ENCODE measurements at regions not wholly inside any gene's neighbourhood (a gene's known extent, or its start where the extent isn't known, plus 50 kb on each side); places are given as distances from the start of the nearest gene placed in this dataset.

DNA sequence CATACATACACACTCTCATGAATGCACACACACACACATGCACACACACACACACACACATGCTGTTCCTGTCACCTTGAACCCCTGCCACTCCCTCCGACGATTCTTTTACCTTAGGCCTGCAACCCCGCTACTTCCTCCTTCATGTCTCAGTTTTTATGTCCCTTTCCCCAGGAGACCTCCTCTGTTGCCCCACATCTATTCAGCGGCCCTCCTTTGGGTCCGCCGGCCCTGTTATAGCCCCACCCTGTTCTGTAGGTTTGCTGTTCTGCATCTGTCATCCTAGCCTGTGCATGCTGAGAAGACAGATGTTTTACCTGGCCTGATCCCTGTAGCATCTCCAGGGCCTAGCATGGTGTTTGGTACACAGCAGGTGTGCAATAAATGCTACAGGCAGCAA, 161.6 kb upstream of the PCBD1 start:
- no peak for DNase-seq

DNA sequence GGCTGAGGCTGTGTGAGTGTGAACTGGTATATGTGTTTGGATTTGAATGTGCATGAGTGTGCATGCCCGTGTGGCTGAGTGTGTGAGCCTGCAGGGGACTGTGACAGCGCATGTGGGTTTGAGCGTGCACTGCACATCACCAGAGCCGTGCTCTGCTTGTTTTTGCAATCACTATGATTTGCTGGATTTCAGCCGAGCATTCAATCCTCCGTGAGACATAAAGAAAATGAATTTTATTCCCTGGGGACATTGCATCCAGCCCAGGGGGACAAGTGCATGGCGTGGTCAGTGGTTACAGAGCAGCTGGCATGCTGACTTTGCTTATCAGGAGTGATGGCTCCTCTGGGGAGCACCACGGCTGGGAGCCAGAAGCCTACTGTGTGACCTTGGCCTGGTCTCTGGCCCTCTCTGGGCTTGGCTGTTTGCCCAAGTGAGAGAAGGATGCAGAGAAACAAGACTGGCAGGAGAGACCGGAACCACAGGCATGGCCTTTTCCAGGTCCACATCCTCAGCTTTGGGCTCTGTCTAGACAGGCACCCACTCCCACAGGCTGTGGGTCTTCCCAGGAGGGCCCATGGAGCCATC, 160.2 kb upstream of the UNC5B start:
- DNase-seq = no peak

GRCh38 chr10:71052708-71053107, 159.7 kb upstream of the UNC5B start:
- DNase-seq = no peak

DNA sequence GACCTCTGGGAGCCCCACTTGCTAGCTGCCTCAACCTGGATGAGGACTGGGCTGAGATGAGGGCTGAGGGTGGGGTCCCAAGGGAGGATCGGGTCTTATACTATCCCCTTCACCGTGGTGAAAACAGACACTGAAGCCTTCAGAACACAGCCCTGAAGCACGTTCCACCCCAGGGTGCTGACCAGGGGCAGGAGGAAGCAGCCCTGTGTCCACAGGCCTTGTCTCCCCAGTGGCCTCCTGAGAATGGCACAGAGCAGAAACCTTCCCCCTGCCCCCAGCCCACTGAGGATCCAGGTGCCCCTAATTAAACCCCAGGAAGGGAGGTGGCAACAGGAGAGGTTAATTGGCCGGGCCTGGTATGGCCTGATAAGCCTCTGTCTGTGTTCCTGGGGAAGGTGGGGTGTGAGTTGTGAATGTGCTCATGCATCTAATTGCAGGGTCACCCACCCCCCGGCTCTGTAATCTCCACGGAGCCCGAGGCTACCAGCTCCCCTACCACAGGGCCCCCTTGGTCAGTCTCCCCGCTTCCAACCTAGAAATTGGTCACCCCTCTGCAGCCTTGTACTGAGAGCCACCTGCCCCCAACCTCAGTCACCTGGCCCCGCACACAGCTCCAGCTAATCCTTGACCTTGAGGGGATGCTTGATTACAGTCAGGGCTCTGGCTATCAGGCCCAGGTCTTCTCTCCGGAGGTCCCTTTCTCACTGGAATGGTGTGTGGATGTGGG, 159.0 kb upstream of the UNC5B start:
- no peak for DNase-seq

DNA sequence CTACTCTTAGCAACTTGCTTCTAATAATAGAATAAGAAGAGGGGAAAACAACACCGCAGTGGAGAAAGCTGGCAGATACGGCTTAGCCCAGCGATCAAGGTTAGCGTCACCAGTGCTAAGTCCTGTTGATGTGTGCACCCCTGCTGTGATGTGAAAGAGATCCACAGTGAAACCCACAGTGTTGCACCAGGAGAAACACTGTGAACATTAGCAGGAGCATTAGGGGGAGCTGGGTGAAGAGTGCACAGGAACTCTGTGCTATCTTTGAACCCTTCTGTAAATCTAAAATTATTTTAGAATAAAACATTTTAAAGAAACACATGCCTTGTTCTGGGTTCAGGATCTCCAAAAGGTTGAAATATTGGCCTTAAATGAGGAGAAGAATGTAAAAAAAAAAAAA, 154.1 kb upstream of the UNC5B start:
- DNase-seq = no peak

DNA sequence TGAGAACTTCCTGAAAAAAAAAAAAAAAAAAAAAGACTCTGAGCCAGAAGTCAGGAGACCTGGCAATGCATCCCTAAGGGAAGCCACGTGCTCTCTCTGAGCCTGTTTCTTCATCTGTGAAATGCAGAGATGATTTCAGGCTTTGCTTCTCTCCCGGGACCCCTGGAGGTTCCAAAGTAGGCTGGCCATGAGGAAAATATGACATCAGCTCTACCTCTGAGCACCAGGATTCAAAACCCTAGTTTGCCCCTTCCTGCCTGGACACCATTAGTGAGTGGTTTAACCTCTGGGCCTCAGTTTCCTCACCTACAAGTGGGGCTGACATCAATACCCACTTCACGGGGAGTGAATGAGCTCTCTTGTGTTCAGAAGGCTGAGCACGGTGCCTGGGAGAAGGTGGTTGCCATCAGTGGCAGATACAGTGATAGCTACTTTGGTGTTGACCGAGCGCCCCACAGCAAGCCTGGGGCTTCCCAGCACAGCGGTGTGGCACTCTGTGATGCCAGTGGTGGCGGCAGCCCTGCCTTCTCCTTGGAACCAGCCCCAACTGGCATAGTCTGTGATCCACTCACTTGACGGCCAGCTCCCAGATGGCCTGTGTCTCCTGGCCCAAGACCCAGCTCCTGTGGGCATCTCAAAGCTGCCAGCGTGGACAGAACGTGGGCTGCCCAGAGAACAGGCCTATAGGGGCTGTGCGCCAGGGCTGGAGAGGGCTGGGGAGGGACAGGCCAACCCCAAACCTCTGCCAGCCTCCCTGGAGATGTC, 153.1 kb upstream of the UNC5B start:
- no peak for DNase-seq

DNA sequence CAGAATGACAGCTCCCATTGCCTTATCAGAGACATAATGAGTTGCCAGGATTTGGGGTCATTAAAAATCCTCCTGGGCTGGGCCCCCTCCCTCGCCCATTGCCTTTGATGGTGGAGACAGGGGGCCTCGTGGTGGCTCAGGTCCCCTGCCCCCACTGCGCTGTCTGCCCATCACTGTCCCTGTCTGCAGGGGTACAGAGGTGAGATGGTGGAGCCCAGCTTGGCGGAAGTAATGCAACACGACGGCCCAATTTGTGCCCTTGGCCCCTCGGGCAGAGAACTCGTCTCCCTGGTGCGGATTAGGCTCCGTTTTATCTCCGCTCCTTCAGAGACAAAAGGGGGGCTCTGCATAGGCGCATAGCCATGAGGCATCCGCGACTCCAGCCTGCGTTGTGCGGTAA, 152.4 kb upstream of the UNC5B start:
- DNase-seq = no peak

GRCh38 chr10:71060476-71061426, 151.6 kb upstream of the UNC5B start:
- no peak for DNase-seq

DNA sequence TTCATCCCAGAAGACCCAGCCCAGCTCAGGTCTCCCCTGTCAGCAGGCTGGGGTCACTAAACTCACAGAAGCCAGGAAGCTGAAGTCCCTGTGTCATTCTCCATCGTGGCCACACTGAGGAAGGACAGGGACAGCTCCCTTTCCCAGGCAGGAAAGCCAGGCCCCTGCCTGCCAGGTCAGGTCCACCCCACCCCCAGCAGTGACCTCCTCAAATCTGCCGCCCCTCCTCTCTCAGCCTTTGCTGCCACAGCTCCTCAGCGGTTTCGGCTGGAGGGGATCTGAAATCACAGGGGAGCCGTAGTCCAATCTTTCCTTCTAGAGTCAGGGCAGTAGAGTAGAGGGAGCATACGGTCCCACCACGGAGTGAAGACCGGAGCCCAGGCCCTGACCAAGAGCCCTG, 150.9 kb upstream of the UNC5B start:
- DNase-seq = no peak

DNA sequence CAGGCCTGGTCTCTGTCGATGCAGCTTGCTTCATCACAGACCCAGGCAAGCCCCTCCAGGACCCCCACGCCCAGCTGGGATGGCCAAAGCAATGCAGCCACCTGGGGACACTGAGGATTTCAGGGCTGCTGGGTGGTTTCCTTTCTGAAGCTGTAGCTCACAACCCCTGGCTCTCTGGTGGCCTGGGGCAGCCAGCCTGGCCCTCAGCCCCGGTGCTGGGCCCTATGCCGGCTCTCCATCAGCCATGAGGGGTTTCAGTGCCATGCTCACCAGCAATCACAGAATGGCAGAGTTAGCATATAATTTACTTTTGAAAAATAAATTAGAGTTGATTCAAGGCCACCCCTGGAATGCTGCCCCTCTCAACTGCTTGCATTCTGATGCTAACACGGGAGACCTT, 150.2 kb upstream of the UNC5B start:
- DNase-seq = no peak

GRCh38 chr10:71063401-71063800, 149.0 kb upstream of the UNC5B start:
- no peak for DNase-seq

- DNase-seq = no peak
Measured at GRCh38 chr10:71064413-71065118, 147.8 kb upstream of the UNC5B start.

- no peak for DNase-seq
Measured at GRCh38 chr10:71065659-71066058, 146.7 kb upstream of the UNC5B start.

DNA sequence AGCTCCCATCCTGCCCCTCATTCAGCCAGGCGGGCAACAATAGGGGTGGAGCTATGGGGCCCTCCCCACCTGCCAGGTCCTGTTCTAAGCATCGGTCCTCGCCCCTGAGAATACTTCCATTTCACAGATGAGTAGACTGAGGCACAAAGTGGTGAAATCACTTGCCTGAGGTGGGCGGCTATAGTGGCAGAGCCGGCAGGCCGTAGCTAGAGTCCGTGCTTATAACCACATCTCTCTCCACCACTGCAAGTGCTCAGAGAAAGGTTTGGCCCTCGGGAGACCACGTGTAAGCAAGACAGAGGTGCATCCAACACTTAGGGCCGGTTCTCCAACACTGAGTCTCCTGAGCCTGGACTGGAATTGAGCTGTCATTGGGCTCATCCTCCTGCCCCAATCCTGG, 145.8 kb upstream of the UNC5B start:
- DNase-seq = no peak

GRCh38 chr10:71067098-71067740, 145.2 kb upstream of the UNC5B start:
- DNase-seq = no peak

- no peak for DNase-seq
Measured at GRCh38 chr10:71068861-71069271, 143.5 kb upstream of the UNC5B start.

DNA sequence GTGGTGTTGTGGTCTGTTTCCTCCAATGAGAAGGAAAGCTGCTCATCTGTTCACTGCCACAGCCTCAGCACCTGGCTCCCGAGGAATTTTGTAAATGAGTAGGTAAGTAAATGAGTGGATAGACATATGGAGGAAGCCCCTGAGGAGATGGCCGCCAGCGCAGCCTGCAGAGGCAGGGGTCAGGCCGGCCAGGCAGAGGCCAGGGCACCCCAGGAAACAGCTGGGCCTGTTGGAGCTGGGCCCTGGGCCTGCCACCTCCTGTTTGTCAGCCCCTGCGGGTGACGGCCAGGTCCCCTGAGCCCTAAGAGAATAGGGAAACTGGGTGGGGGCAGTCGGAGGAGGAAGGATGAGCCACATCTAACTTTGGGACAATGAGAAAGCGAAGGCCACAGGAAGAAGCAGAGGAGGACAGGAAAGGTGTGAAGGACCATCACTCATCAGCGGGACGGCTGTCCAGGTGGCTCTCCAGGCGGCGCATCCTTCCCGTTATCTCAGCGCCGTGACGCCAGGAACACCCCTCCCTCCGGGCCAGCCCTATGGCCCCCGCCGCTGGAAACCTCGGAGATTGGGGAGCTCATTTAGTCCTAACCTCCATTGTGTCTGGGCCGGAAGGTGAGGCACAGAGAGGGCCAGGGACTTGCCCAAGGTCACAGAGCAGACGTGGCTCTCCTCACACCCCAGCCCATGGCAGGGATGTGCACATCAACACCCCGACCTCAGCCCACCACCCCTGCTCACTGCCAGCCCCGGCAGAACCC, 142.3 kb upstream of the UNC5B start:
- DNase-seq = no peak

DNA sequence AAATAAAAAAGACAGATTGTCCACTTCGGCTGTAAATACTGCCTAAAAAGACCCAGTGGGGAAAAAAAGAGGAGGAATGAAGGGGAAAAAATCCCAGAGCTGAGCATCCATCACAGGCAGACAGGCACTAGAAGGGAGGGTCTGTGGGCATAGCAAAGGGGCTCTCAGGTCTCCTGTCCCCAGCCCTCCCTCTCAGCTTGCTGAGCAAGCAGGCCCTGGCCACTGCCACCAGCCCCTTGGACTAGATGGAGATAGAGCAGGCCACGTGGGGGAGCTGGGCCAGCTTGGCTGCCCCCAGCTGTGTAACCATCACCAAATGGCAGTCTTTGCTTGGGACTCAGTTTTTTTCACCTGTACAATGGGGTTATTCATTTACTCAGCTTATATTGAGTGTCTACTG, 141.6 kb upstream of the UNC5B start:
- DNase-seq = no peak

GRCh38 chr10:71072131-71072822, 140.1 kb upstream of the UNC5B start:
- DNase-seq = no peak

DNA sequence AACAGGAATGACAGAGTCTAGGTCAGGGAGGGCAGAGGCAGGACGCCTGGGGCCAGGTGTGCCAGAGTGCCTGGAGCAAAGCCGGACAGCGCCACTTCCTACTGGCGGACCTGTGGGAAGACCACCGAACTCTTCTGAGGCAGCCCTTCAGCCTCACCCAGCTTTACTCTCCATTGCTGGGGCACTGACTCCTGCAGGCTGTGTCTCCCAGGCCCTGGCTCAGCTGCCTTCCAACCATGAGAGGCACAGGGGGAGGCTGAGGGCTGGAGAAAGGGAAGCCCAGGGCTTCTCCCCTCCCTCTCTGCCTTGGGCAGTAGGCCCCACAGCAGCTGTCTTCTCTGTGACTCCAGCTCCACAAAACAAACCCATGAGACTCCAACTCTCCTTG, 139.6 kb upstream of the UNC5B start:
- DNase-seq = no peak

Data from activated T-cell treated with anti-CD3 and anti-CD28 coated beads, Interleukin-2, amount 50 U/mL, for 48 hours (primary cell).